Stimulated activated naive CD4-positive, alpha-beta T cell (primary cell): ENCODE measurements at regions not wholly inside any gene's neighbourhood (a gene's known extent, or its start where the extent isn't known, plus 50 kb on each side); places are given as distances from the start of the nearest gene placed in this dataset.
"Not testable (repeated sequence)": the region's sequence is repeated elsewhere in the genome, so short reads cannot be mapped to it uniquely, and the experiment has no call there.

Experiments
- DNase-seq, 6 experiments: peaks; one replicate each; lab custom pipeline; 2025; lab: John Stamatoyannopoulos, UW

- DNase-seq, result no peak
These were observed 1490.7 kb downstream of the SUCLG1 start for GRCh38 chr2:82968358-82968757.

- DNase-seq, result no peak
These were observed 1494.7 kb downstream of the SUCLG1 start for GRCh38 chr2:82964341-82964740.

- DNase-seq, result no peak
These were observed 1499.4 kb downstream of the SUCLG1 start for GRCh38 chr2:82959727-82960126.

- no peak for DNase-seq
These were observed 1504.2 kb downstream of the SUCLG1 start for GRCh38 chr2:82954868-82955267.

GRCh38 chr2:82939211-82939610 lies 1519.9 kb downstream of the SUCLG1 start:
- DNase-seq, result no peak

- not testable (repeated sequence) for DNase-seq
These were observed 1520.7 kb downstream of the SUCLG1 start for GRCh38 chr2:82938321-82938845.

DNA sequence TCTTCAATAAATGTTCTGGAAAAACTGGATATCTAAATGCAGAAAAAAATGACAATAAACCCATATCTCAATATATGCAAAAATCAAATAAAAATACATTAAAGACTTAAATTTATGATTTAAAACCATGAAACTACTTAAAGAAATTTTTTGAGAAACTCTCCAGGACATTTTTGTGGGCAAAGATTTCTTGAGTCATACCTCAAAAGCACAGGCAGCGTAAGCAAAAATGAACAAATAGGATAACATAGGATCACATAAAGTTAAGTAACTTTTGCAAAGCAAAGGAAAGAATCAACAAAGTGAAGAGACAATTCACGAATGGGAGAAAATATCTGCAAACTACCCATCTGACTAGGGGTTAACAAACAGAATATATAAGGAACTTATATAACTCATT lies 1545.5 kb downstream of the SUCLG1 start:
- DNase-seq, result no peak

GRCh38 chr2:82896117-82896516 lies 1563.0 kb downstream of the SUCLG1 start:
- no peak for DNase-seq

DNA sequence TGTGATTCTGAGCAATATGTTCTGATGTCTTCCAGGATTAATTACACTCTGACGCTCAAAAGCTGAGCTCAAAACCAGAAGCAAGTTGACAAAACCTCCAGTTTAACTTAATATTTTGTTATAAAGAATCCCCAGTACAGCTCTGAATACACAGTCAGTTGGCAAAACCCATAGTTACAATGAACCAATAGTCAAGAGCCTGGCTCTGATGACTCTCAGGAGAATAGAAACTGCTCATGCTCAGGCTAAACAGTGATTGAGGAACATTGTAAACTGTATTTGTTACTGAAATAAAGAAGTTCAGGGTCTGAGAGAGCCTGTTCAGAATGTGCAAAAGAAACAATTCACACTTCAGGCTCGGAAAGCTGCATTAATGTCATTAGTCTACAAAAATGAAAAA lies 1565.9 kb downstream of the SUCLG1 start:
- DNase-seq, result no peak

GRCh38 chr2:82879803-82880202 lies 1579.3 kb downstream of the SUCLG1 start:
- DNase-seq, result no peak

GRCh38 chr2:82875858-82876257 lies 1583.2 kb downstream of the SUCLG1 start:
- DNase-seq, result no peak

DNA sequence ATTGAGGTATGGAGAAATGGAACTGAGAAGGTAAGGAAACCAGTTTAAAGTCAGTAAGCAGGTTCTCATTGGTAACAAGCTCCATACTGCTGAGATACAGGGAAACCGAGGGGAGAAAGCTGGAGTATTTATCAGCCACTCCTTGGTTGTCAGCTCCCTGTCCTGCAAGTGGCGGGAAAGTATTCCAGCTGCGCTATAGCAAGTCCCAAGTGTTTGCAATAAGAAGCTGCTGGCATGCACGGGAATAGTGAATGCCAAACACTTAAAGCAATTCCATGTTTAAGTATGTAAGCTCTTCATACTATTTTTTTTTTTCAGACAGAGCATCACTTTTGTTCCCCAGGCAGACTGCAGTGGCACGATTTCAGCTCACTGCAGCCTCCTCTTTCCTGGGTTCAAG lies 1601.1 kb downstream of the SUCLG1 start:
- DNase-seq, result no peak

DNA sequence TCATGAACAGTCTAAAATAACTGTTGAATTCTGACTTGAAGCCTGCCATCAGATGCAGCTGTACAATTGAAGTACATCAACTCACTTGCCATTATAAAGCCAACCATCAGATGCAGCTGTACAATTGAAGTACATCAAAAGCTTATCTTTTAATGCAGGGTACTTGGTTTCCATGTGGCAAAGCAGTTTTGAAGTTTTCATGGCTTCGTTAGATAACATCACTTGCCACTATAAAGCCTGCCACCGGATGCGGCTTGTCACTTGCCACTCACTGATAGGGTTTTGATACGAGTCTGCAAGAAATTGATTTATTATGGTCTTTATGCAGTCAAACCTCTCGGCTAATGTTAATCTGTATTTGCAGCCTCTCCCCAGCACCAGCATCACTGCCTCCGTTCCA lies 1605.8 kb downstream of the SUCLG1 start:
- DNase-seq, result no peak

DNA sequence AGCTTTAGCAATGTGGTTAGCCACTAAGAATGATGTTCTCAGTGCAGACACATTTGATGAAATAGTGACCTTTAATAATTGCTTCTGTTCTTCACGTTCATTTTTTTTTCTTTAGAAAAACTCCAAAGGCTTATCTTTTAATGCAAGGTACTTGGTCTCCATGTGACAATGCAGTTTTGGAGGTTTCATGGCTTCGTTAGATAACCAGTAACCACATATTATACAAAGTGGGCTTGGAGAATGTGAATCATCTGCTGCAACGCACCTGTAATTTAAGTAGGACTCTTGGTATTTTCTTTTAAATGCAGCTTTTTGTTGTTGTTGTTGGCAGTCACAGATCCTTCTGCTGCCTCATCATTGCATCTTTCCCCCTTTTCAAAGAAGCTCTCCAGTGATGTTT lies 1606.3 kb downstream of the SUCLG1 start:
- DNase-seq, result no peak

- no peak for DNase-seq
These were observed 1610.8 kb downstream of the SUCLG1 start for GRCh38 chr2:82848285-82848684.

DNA sequence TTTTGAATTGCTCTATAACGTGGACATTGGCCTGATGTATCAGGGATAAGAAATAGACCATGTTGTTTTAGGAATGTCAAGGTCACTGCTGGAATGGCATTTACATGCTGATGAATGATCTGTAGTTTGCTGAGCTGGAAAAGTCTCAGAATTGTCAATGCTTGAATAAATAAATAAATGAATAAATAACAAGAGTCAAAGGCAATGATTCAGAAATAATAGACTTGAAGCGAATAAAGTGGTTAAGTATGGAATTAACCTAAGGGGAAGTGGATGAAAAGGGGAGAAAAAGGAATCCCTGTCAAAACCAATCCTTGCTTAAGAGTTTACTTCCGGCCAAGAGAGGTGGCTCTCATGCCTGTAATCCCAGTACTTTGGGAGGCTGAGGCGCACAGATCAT lies 1620.0 kb downstream of the SUCLG1 start:
- no peak for DNase-seq

GRCh38 chr2:82837588-82838304 lies 1621.3 kb downstream of the SUCLG1 start:
- DNase-seq, result no peak

GRCh38 chr2:82834893-82835292 lies 1624.2 kb downstream of the SUCLG1 start:
- no peak for DNase-seq

DNA sequence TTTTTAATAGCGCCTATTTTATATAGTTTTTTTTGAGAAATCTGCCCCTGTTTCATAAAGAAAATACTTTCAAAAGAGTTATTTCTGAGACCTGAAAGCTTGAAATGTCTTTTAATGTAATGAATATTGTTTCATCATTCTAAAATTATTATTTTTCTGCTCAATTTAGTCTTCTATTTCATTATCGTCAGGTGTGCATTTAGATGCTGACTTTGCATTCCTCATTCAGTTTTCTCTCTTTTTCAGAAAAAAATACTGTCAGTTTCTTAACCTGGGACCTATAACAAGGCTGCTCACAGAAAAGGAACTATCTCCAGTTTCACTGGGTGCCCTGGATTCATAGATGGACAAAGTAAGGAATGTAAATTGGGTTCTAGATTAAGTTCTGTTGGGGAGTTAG lies 1631.7 kb downstream of the SUCLG1 start:
- DNase-seq, result no peak

DNA sequence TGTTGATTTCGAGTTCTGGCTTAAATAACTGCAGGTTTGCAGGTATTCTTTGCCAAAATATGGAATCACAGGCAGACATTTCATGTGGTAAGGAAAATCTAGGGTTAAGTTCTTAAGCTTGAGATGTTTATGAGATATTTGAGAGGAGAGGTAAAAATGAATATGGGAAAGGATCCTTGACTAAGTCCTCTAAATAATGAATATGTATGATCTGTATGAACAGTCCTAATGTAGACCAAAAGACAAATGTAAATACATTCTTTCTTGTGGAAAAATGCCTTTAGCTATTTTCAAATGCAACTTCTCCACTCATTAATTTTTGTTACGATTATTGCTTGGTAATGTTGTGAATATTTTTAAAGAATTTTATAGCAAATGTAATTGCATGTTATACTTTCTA lies 1632.6 kb downstream of the SUCLG1 start:
- DNase-seq, result no peak

GRCh38 chr2:82825410-82826090 lies 1633.5 kb downstream of the SUCLG1 start:
- no peak for DNase-seq

- DNase-seq, result no peak
These were observed 1635.2 kb downstream of the SUCLG1 start for GRCh38 chr2:82823892-82824291.

DNA sequence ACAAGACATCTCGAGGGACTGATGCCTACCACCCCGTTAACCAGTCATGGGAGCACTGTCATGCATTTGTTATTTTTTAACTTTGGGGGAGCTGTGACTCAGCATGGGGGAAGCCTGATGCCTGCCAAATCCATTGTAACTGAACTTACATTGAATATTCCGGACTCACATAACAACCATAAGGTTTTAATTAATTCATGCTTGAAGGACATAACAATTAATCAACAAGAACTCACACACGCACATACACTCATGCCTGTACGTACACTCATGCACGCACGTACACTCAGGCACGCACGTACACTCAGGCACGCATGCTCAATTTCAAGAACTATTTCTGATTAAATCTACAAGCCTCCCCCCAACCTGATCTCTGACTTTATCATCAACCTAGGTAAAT lies 1639.1 kb downstream of the SUCLG1 start:
- no peak for DNase-seq

DNA sequence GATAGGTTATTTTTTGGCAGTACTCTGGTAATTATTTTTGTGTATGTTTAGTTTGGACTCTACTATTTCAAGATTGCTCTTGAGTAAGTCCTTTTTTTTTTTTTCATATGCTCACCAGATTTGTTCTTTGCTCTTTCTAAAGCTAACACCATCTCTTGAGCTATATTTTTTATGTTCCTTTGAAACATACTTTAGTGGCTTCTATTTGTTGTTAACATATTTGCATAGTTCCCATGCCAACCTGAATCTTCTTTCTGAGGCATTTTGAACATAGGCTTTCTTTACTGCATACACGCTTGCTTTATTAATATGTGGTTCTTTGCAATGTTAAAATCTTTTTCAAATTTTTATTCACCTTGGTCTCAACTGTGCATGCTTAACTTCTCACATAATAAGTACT lies 1644.9 kb downstream of the SUCLG1 start:
- no peak for DNase-seq
